BLaER1 treated with 17β-estradiol and CSF1 and Interleukin-3, amounts not matched to agents 10 nM and 100 nM (cell line): ENCODE measurements at regions not wholly inside any gene's neighbourhood (a gene's known extent, or its start where the extent isn't known, plus 50 kb on each side); places are given as distances from the start of the nearest gene placed in this dataset.
A peak's percentile ranks its signal among the peaks of the same experiment; 100 is the strongest.
"Not testable (repeated sequence)": the region's sequence is repeated elsewhere in the genome, so short reads cannot be mapped to it uniquely, and the experiment has no call there.

Experiments used
- H3K27ac ChIP-seq, 11 experiments: shearing (Covaris generic); formaldehyde crosslinking; 2 replicates each; pipeline ENCODE4 v1.8.1; 2022
- H3K27me3 ChIP-seq, 11 experiments: shearing (Covaris generic); formaldehyde crosslinking; 2 replicates each; pipeline ENCODE4 v1.8.1; 2022
- H3K36me3 ChIP-seq, 11 experiments: shearing (Covaris generic); formaldehyde crosslinking; 2 replicates each; pipeline ENCODE4 v1.8.1; 2022
- H3K4me1 ChIP-seq, 10 experiments: shearing (Covaris generic); formaldehyde crosslinking; 2 replicates each; pipeline ENCODE4 v1.8.1; 2022
- H3K4me2 ChIP-seq, 11 experiments: shearing (Covaris generic); formaldehyde crosslinking; 2 replicates each; pipeline ENCODE4 v1.8.1; 2022
- H3K4me3 ChIP-seq, 10 experiments: shearing (Covaris generic); formaldehyde crosslinking; 2 replicates each; pipeline ENCODE4 v1.8.1; 2022
- H3K9ac ChIP-seq, 11 experiments: shearing (Covaris generic); formaldehyde crosslinking; 2 replicates each; pipeline ENCODE4 v1.8.1; 2022
- H3K9me3 ChIP-seq, 11 experiments: shearing (Covaris generic); formaldehyde crosslinking; replicated peaks in 1 of 11; 2 replicates each; pipeline ENCODE4 v1.8.1; 2022
- H4K20me1 ChIP-seq, 11 experiments: shearing (Covaris generic); formaldehyde crosslinking; 2 replicates each; pipeline ENCODE4 v1.8.1; 2022
- Cebpa-rat ChIP-seq, 11 experiments: shearing (Covaris generic); IDR thresholded peaks; 2 replicates each; pipeline ENCODE4 v1.8.1; 2022

DNA sequence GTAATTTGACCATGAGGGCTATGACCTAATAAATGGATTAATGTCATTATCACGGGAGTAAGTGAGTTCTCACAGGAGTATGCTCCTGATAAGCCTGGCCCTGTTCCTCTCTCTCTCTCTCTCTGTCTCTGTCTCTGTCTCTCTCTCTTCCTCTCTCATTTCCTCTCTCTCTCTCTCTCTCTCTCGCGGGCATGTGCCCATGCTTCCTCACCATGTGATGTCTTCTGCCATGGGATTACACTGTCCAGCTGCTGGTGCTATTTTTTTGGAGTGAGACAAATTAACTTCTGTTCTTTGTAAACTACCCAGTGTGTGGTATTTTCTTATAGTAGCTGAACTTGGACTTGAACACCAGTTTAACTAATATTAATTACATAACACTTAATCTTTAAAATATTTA is 374.3 kb upstream of the GJE1 start:
- TF ChIP-seq Cebpa-rat (IDR thresholded peaks at IDR 0.05): no peak
- H3K4me1 ChIP-seq: no peaks in the 10 kb centered on the region
- H3K4me2 ChIP-seq: no peak overlapping the region

DNA sequence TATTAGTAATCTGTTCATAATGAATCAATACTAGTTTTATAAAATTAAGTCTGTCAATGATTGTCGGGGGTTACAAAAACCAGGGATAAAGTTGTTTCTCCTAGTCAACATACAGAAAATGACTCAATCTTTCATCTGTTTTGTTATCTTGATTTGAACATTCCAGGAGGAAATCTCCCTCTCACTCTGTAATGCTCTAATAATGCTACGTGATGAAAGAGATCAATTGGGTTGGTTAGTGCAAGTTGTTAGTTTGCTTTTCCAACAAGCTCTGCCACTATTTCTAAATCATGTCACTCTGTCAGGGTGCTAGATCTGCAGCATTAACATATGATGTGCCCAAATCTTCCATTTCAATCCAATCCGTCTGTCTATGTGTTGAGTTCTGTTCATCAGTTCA is 379.5 kb upstream of the GJE1 start:
- no peak overlapping the region for H3K4me2 ChIP-seq
- H3K9ac ChIP-seq: no peak overlapping the region
- TF ChIP-seq Cebpa-rat (IDR thresholded peaks at IDR 0.05): no peak
- no peaks in the 10 kb centered on the region for H3K27me3 ChIP-seq
- H3K4me3 ChIP-seq: no peak overlapping the region
- no peaks in the 10 kb centered on the region for H3K9me3 ChIP-seq
- no peaks in the 10 kb centered on the region for H3K4me1 ChIP-seq
- no peaks in the 10 kb centered on the region for H3K36me3 ChIP-seq
- no peak overlapping the region for H3K27ac ChIP-seq
- no peaks in the 10 kb centered on the region for H4K20me1 ChIP-seq

More for the DNA sequence above, 374.3 kb upstream of the GJE1 start:
- Histone ChIP-seq H3K27me3 (no peaks in the 10 kb centered on the region), H3K9me3 (no peaks in the 10 kb centered on the region), H4K20me1 (no peaks in the 10 kb centered on the region), H3K36me3 (no peaks in the 10 kb centered on the region), H3K27ac (no peak overlapping the region), H3K9ac (no peak overlapping the region), H3K4me3 (no peak overlapping the region)

DNA sequence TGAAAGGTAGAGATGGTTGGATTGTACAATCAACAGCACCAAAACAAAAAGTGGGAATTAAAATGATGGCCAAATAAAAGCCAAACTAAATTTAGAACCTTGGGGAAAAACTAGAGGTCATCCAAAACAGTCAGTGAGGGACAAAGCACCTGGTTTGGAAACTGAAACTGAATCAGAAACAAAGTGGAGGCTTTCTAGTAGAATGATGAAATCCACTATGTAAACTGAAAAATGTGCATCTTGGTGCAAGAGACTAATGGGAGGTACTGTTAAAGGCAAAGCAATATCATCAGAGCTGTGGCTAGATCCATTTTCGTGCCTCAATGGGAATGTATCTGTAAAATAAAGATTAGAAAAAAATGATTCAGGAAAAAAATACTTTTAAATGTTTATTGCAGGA is 380.0 kb upstream of the GJE1 start:
- Histone ChIP-seq H3K27me3 (no peaks in the 10 kb centered on the region), H4K20me1 (no peaks in the 10 kb centered on the region), H3K9me3 (0 out of 22 replicates have a peak, but pooled peaks cover 0 to 3% (median 0%) of the 10 kb centered on the region in 11 experiments), H3K9ac (no peak overlapping the region), H3K4me3 (no peak overlapping the region), H3K4me2 (no peak overlapping the region), H3K36me3 (no peaks in the 10 kb centered on the region), H3K27ac (no peak overlapping the region), H3K4me1 (no peaks in the 10 kb centered on the region)
- no peak for TF ChIP-seq Cebpa-rat (IDR thresholded peaks at IDR 0.05)

DNA sequence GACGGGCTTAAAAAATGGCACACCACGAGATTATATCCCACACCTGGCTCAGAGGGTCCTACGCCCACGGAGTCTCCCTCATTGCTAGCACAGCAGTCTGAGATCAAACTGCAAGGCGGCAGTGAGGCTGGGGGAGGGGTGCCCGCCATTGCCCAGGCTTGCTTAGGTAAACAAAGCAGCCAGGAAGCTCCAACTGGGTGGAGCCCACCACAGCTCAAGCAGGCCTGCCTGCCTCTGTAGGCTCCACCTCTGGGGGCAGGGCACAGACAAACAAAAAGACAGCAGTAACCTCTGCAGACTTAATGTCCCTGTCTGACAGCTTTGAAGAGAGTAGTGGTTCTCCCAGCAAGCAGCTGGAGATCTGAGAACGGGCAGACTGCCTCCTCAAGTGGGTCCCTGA is 386.4 kb upstream of the GJE1 start:
- not testable (repeated sequence) for H3K27ac ChIP-seq, H4K20me1 ChIP-seq, H3K4me3 ChIP-seq, H3K9ac ChIP-seq, H3K9me3 ChIP-seq, H3K4me2 ChIP-seq, H3K36me3 ChIP-seq, H3K27me3 ChIP-seq
- H3K4me1 ChIP-seq: peaks cover 4 to 16% (median 11%) of the 10 kb centered on the region in 10 experiments; a peak in 18 of 20 replicates

DNA sequence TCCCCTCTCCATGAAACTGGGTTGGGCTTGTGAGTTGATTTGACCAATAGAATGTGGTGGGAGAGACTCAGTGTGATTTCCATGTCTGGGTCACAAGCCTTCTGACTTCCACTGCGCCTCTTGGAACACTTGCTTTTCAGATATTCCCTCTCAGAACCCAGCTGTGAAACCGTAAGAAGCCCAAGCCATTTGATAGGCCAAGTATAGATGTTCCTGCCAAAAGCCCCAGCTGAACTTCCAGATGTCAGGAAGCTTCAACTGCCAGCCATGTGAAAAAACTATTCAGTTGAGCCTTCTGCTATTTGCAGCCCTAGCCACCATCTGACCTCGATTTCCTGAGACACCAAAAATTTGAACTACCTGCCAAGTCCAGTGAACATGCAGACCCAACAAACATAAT is 387.8 kb upstream of the GJE1 start:
- H3K36me3 ChIP-seq: no peaks in the 10 kb centered on the region
- TF ChIP-seq Cebpa-rat (IDR thresholded peaks at IDR 0.05): no peak
- no peaks in the 10 kb centered on the region for H3K27me3 ChIP-seq
- peaks cover 4 to 16% (median 11%) of the 10 kb centered on the region in 10 experiments; a peak in 18 of 20 replicates for H3K4me1 ChIP-seq
- 0 out of 22 replicates have a peak overlapping the region, but pooled peaks of 1 of the 11 experiments have one; percentile 17 for H3K27ac ChIP-seq
- H3K4me3 ChIP-seq: no peak overlapping the region
- H3K9ac ChIP-seq: no peak overlapping the region
- H3K4me2 ChIP-seq: peak overlapping the region in 10 of 11 experiments; percentile 7 to 68 (median 42); a peak in 16 of 22 replicates
- peaks cover 0 to 9% (median 0%) of the 10 kb centered on the region in 11 experiments; a peak in 5 of 22 replicates for H3K9me3 ChIP-seq
- H4K20me1 ChIP-seq: no peaks in the 10 kb centered on the region

DNA sequence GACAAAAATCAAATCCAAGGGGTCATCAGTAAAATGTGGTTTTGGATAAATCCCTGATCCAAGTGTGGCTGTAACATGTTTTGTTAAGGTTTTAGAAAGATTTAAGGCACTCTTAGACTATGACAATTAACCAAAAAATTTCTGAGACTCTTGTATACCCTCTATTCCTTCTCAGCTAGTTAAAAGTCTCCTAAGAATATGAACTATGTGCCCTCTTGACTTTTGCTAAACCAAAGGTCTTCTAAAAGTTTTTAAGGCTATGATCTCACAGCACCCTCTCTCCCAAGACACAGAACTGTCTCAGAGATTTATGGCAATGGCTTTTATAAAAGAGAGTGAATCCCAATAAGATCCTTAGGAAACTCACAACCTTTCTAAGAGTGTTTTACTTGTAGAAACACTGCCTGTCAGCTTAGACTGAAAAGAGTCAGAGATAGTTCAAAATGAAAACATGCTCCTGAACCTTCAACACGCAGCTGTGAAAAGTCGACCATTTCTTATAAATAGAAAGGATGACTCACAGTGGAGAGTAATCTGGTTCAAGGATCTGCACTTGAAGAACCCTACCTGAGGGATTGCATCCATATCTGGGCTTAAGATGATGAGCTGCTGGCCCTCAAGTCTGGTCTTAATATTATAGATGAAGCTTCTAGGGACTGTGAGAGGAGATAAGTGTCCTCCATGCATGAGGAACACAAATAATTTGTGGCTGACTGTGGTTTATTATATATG is 388.4 kb upstream of the GJE1 start:
- no peak for TF ChIP-seq Cebpa-rat (IDR thresholded peaks at IDR 0.05)
- peaks cover 4 to 16% (median 11%) of the 10 kb centered on the region in 10 experiments; a peak in 18 of 20 replicates for H3K4me1 ChIP-seq
- H3K27me3 ChIP-seq: no peaks in the 10 kb centered on the region
- no peaks in the 10 kb centered on the region for H3K36me3 ChIP-seq
- peaks cover 0 to 9% (median 0%) of the 10 kb centered on the region in 11 experiments; a peak in 5 of 22 replicates for H3K9me3 ChIP-seq
- H3K9ac ChIP-seq: no peak overlapping the region
- 0 out of 22 replicates have a peak overlapping the region, but pooled peaks of 1 of the 11 experiments have one; percentile 17 for H3K27ac ChIP-seq
- H3K4me3 ChIP-seq: no peak overlapping the region
- H3K4me2 ChIP-seq: peak overlapping the region in 10 of 11 experiments; percentile 7 to 68 (median 42); a peak in 16 of 22 replicates
- H4K20me1 ChIP-seq: no peaks in the 10 kb centered on the region

DNA sequence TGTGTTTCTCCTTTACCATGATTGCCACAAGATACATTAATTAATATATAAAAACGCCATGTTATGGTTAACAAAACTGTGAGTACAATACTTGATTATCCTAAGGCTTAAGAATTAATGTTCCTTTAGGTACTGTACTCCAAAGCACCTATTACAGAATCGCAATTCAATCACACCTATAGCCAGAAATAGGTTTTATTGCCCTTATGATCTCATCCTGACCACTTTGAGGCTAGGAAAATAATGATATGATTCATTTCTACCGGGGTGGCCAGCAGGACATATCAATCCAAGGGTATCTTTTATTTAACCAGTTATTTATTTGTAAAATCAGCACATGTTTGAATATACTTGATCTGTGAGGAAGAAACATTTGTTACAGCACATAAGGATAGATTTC is 396.6 kb upstream of the GJE1 start:
- H3K27ac ChIP-seq: no peak overlapping the region
- no peak for TF ChIP-seq Cebpa-rat (IDR thresholded peaks at IDR 0.05)
- H3K27me3 ChIP-seq: no peaks in the 10 kb centered on the region
- H3K4me2 ChIP-seq: no peak overlapping the region
- no peaks in the 10 kb centered on the region for H3K4me1 ChIP-seq
- H3K9ac ChIP-seq: no peak overlapping the region
- no peaks in the 10 kb centered on the region for H3K36me3 ChIP-seq
- H3K9me3 ChIP-seq: no peaks in the 10 kb centered on the region
- H4K20me1 ChIP-seq: no peaks in the 10 kb centered on the region
- H3K4me3 ChIP-seq: no peak overlapping the region

DNA sequence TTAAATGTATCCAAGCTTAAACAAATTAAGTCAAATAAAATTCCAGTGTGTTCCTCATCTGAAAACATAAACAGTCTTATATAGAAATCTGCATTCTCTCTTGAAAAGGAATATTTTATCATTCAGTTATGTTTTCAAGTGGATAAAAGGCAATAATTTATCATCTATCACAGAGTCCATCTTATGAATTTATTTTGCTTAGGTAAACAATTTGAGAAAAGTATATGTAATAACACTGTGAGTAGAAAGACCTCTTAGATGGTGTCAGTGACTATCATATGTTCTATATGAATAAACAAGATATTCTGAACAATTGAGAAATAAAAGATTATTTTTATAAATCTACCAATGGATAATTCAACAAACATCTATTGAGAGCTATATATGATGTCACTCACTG is 397.6 kb upstream of the GJE1 start:
- H3K36me3 ChIP-seq: no peaks in the 10 kb centered on the region
- no peaks in the 10 kb centered on the region for H4K20me1 ChIP-seq
- no peak overlapping the region for H3K27ac ChIP-seq
- no peak overlapping the region for H3K4me2 ChIP-seq
- H3K9ac ChIP-seq: no peak overlapping the region
- H3K4me1 ChIP-seq: no peaks in the 10 kb centered on the region
- H3K9me3 ChIP-seq: no peaks in the 10 kb centered on the region
- no peaks in the 10 kb centered on the region for H3K27me3 ChIP-seq
- TF ChIP-seq Cebpa-rat (IDR thresholded peaks at IDR 0.05): no peak
- no peak overlapping the region for H3K4me3 ChIP-seq

DNA sequence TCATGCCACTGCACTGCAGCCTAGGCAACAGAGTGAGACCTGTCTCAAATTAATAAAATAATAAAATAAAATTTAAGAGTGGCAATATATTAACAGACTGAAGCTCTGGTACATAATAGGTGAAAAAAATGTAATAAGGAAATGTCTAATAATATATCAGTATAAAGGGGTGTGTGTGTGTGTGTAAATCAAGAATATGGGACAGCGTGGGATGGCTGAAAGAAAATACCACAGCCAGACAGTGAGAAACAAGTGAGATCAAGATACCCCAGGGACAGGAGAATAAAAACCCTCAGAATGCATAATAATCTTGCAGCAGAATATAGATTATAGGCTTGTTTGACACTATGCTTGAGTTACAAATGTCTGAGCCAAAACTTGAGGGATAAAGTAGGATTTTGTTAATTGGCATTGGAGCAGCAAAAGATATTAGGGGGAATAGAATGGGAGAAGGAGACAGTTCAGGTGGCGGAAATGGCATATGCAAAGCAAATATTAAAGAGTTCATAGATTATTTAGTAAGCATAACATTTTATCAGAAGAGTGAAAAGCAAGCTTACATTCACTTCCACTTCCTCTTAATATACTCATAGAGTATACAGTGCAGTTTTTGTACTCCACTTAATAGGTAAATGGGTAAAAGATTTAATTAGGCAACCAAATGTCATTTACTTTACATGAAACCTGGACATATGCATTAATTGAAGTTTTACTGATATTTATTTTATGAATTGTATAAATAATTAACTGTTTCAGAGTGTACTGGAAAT is 398.5 kb upstream of the GJE1 start:
- Histone ChIP-seq H3K27ac (no peak overlapping the region), H4K20me1 (no peaks in the 10 kb centered on the region), H3K4me2 (no peak overlapping the region), H3K9ac (no peak overlapping the region), H3K27me3 (no peaks in the 10 kb centered on the region), H3K36me3 (no peaks in the 10 kb centered on the region), H3K4me1 (no peaks in the 10 kb centered on the region), H3K4me3 (no peak overlapping the region), H3K9me3 (no peaks in the 10 kb centered on the region)
- TF ChIP-seq Cebpa-rat (IDR thresholded peaks at IDR 0.05): no peak
